ENCODE measurements at regions not wholly inside any gene's neighbourhood (a gene's known extent, or its start where the extent isn't known, plus 50 kb on each side); places are given as distances from the start of the nearest gene placed in this dataset.

GRCh38 chr4:67014592-67014991, 530.7 kb downstream of the CENPC start:
- no peaks in the 10 kb centered on the region for H3K4me1 ChIP-seq (ENCODE audit: insufficient read depth, low read length, poor library complexity, severe bottlenecking)
- POLR2A ChIA-PET, result no interaction called here
- H3K9me2 ChIP-seq (ENCODE audit: insufficient read depth, low read length), result no peaks in the 10 kb centered on the region; the same call in 1 of the 2 replicates
- CTCF ChIA-PET (ENCODE audit: unreplicated experiment), result no interaction called here
- no peaks in the 10 kb centered on the region for H3K79me2 ChIP-seq (ENCODE audit: insufficient read depth, low read depth, low read length)
- no TSS peak for BruUV-seq (replicated peaks)
- no peaks in the 10 kb centered on the region for H4K20me1 ChIP-seq (ENCODE audit: insufficient read depth, low read length)
- intact Hi-C loops (cut with micrococcal nuclease; ENCODE audit: unreplicated experiment), result no loop called here
- no peak overlapping the region for H2AFZ ChIP-seq (ENCODE audit: low read length)
- H3K4me2 ChIP-seq (ENCODE audit: low read length), result no peak overlapping the region
- H3K9me3 ChIP-seq (ENCODE audit: low read length), result no peaks in the 10 kb centered on the region
- H3K4me3 ChIP-seq (ENCODE audit: low read depth, low read length, poor library complexity, severe bottlenecking), result no peak overlapping the region
- no peak for TF ChIP-seq CTCF (conservative IDR thresholded peaks at IDR 0.05; ENCODE audit: low read length)
- no peak for TF ChIP-seq EZH2phosphoT487 (IDR thresholded peaks at IDR 0.05; ENCODE audit: borderline replicate concordance, low read depth, low read length)
- no peak for DNase-seq (ENCODE audit: low spot score)
- no peak overlapping the region for H3K27ac ChIP-seq (ENCODE audit: low read depth, low read length, poor library complexity, severe bottlenecking)
- H3K36me3 ChIP-seq (ENCODE audit: insufficient read depth, low read length), result no peaks in the 10 kb centered on the region

GRCh38 chr4:67006791-67007190, 538.5 kb downstream of the CENPC start:
- Histone ChIP-seq H2AFZ (ENCODE audit: low read length) (no peak overlapping the region), H3K4me2 (ENCODE audit: low read length) (no peak overlapping the region), H3K9me2 (ENCODE audit: insufficient read depth, low read length) (no peaks in the 10 kb centered on the region), H3K36me3 (ENCODE audit: insufficient read depth, low read length) (no peaks in the 10 kb centered on the region), H4K20me1 (ENCODE audit: insufficient read depth, low read length) (no peaks in the 10 kb centered on the region), H3K4me3 (ENCODE audit: low read depth, low read length, poor library complexity, severe bottlenecking) (no peak overlapping the region), H3K4me1 (ENCODE audit: insufficient read depth, low read length, poor library complexity, severe bottlenecking) (no peaks in the 10 kb centered on the region), H3K9me3 (ENCODE audit: low read length) (no peaks in the 10 kb centered on the region), H3K79me2 (ENCODE audit: insufficient read depth, low read depth, low read length) (no peaks in the 10 kb centered on the region), H3K27ac (ENCODE audit: low read depth, low read length, poor library complexity, severe bottlenecking) (no peak overlapping the region)
- DNase-seq (ENCODE audit: low spot score), result no peak
- no TSS peak for BruUV-seq (replicated peaks)
- ChIA-PET POLR2A (no interaction called here), CTCF (ENCODE audit: unreplicated experiment) (no interaction called here)
- TF ChIP-seq CTCF (conservative IDR thresholded peaks at IDR 0.05; ENCODE audit: low read length) (no peak), EZH2phosphoT487 (IDR thresholded peaks at IDR 0.05; ENCODE audit: borderline replicate concordance, low read depth, low read length) (no peak)
- intact Hi-C loops (cut with micrococcal nuclease; ENCODE audit: unreplicated experiment), result no loop called here

- Histone ChIP-seq H3K4me1 (ENCODE audit: insufficient read depth, low read length, poor library complexity, severe bottlenecking) (no peaks in the 10 kb centered on the region), H3K79me2 (ENCODE audit: insufficient read depth, low read depth, low read length) (no peaks in the 10 kb centered on the region), H3K9me2 (ENCODE audit: insufficient read depth, low read length) (no peaks in the 10 kb centered on the region), H3K27ac (ENCODE audit: low read depth, low read length, poor library complexity, severe bottlenecking) (no peak overlapping the region), H4K20me1 (ENCODE audit: insufficient read depth, low read length) (no peaks in the 10 kb centered on the region), H3K36me3 (ENCODE audit: insufficient read depth, low read length) (no peaks in the 10 kb centered on the region), H3K4me3 (ENCODE audit: low read depth, low read length, poor library complexity, severe bottlenecking) (no peak overlapping the region), H3K9me3 (ENCODE audit: low read length) (no peaks in the 10 kb centered on the region), H3K4me2 (ENCODE audit: low read length) (no peak overlapping the region), H2AFZ (ENCODE audit: low read length) (no peak overlapping the region)
- no TSS peak for BruUV-seq (replicated peaks)
- intact Hi-C loops (cut with micrococcal nuclease; ENCODE audit: unreplicated experiment), result no loop called here
- CTCF ChIA-PET (ENCODE audit: unreplicated experiment), result no interaction called here
- DNase-seq (ENCODE audit: low spot score), result no peak
- TF ChIP-seq EZH2phosphoT487 (IDR thresholded peaks at IDR 0.05; ENCODE audit: borderline replicate concordance, low read depth, low read length), result no peak
- TF ChIP-seq CTCF (conservative IDR thresholded peaks at IDR 0.05; ENCODE audit: low read length), result no peak
- POLR2A ChIA-PET, result no interaction called here
Measured at GRCh38 chr4:66991521-66991920, 553.8 kb downstream of the CENPC start.

Measured in OCI-LY7 (cell line).